ENCODE measurements at regions not wholly inside any gene's neighbourhood (a gene's known extent, or its start where the extent isn't known, plus 50 kb on each side); places are given as distances from the start of the nearest gene placed in this dataset.

DNA sequence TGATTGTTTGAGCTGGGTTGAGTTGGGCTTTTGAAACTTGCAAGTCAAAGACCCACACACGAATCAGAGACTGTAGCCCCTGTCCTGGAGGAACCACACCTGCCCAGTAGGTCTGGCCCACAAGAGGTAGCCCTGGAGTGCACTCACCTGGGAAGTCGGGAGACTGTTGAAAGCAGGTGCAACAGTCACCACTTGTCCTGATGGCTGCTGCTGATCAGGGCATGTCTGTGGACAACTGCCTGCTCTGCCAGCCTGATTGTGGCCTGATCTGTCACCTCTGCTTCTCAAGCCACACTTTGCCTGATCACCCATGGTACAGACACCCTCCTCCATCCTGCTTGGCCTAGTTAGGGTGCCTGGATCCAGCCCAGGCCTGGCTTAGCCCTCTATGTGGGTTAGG is 105.0 kb upstream of the HAAO start:
- DNase-seq = no peak
- no peaks in the 10 kb centered on the region for H3K36me3 ChIP-seq
- H3K4me1 ChIP-seq = no peaks in the 10 kb centered on the region
- no peak overlapping the region for H3K27ac ChIP-seq
- no peak overlapping the region for H3K4me3 ChIP-seq
- H3K27me3 ChIP-seq = no peaks in the 10 kb centered on the region
- no peaks in the 10 kb centered on the region for H3K9me3 ChIP-seq (replicated peaks)

DNA sequence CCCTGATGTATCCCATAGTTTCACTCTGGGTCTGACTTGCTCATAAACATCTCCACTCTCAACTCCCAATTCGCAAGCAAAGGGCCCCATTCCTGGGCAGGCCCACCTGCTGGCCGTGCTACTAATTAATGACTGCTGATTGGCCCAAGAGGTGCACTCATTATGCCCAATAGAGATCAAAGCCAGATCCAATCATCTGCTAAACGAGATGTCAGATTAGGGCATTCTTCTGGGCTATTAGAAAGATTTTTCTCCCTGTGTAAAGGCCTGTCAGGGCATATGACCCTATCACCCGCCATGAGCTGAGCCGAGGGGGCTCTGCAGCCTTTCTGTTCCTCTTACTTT is 103.4 kb upstream of the HAAO start:
- H3K27ac ChIP-seq = no peak overlapping the region
- no peak for DNase-seq
- H3K36me3 ChIP-seq = no peaks in the 10 kb centered on the region
- no peaks in the 10 kb centered on the region for H3K4me1 ChIP-seq
- no peaks in the 10 kb centered on the region for H3K9me3 ChIP-seq (replicated peaks)
- no peaks in the 10 kb centered on the region for H3K27me3 ChIP-seq
- H3K4me3 ChIP-seq = no peak overlapping the region

DNA sequence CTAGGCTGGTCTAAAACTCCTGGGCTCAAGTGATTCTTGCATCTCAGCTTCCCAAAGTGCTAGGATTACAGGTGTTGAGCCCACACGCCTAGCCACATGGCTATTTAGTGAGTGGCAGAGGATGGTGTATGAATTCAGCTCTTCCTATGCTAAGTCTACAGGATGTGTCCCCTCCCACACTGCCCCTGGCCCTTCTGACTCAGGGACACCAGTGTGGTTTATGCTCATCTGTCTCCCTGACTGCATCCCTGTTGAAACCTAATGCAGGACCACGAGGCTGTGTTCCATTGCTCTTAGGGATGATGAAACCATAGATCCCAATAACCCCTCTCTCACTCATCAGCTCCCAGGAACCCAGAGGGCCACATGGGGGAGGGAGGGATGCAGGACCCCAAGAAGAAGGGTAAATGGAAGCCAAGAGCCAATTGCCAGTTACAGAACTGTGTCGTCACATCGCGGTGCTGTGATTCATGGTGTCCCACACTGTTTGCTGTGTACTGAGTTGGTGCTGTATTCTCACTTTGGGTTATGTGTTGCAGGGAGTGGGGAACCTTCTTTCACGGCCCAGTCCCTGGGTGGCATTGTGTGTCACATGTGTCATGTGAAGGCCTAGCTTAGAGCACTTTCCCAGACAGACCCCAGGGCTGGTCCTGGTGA is 102.9 kb upstream of the HAAO start:
- DNase-seq = no peak
- Histone ChIP-seq H3K36me3 (no peaks in the 10 kb centered on the region), H3K27ac (no peak overlapping the region), H3K4me1 (no peaks in the 10 kb centered on the region), H3K4me3 (no peak overlapping the region), H3K9me3 (replicated peaks) (peaks cover under 1% of the 10 kb centered on the region; the same call in 1 of the 2 replicates), H3K27me3 (no peaks in the 10 kb centered on the region)

DNA sequence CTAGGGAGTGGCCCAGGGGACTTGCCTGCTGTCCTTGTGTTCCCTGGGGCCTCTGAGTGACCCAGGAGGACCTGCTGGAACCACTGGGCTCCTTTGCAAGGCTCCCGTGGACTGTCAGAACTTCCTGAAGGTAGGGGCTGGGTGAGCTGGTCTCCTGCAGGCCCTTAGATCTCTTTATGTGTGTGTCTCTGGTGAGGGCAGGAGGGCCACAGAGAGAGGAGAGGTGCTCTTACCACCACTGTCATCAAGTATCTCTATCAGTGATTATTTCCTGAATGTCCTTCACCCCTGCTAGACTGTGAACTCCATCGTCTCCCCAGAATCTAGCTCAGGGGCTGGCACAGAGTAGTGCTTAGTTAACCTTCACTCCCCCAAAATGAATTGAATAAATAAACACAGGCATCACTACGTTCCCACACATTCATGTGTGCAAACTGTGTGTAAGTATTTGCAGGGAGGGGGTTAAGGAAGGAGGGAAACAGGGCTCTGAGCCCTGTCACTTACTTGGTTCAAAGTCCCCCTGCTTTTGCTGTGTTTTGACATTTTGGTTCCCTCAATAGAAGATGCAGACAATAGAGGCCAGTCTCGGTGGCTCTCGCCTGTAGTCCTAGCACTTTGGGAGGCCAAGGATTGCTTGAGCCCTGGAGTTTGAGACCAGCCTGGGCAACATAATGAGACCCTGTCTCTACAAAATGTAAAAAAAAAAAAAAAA is 100.8 kb upstream of the HAAO start:
- Histone ChIP-seq H3K4me3 (no peak overlapping the region), H3K36me3 (no peaks in the 10 kb centered on the region), H3K27ac (no peak overlapping the region), H3K9me3 (replicated peaks) (peaks cover 3% of the 10 kb centered on the region; the same call in 1 of the 2 replicates), H3K27me3 (no peaks in the 10 kb centered on the region), H3K4me1 (no peaks in the 10 kb centered on the region)
- no peak for DNase-seq

DNA sequence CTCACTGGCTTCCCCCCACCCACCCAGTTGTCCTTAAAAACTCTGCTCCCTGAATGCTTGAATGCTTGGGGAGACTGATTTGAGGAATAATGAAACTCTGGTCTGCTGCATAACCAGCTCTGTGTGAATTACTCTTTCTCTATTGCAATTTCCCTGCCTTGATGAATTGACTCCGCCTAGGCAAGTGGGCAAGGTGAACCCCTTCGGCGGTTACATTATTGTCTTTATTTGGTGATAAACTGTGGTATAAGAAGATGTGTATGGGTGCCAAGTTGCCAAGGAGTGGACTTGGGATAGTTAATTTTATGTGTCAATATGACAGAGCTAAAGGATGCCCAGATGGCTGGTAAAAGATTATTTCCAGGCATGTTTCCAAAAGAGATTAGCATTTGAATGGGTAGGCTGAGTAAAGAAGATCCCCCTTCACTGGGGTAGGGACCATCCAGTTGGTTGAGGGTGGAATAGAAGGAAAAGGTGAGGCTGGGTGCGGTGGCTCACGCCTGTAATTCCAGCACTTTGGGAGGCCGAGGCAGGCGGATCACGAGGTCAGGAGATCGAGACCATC is 98.5 kb upstream of the HAAO start:
- no peak overlapping the region for H3K4me3 ChIP-seq
- no peaks in the 10 kb centered on the region for H3K4me1 ChIP-seq
- H3K36me3 ChIP-seq = no peaks in the 10 kb centered on the region
- H3K9me3 ChIP-seq (replicated peaks) = peaks cover 6% of the 10 kb centered on the region; the same call in 1 of the 2 replicates
- no peak for DNase-seq
- no peaks in the 10 kb centered on the region for H3K27me3 ChIP-seq
- H3K27ac ChIP-seq = no peak overlapping the region

DNA sequence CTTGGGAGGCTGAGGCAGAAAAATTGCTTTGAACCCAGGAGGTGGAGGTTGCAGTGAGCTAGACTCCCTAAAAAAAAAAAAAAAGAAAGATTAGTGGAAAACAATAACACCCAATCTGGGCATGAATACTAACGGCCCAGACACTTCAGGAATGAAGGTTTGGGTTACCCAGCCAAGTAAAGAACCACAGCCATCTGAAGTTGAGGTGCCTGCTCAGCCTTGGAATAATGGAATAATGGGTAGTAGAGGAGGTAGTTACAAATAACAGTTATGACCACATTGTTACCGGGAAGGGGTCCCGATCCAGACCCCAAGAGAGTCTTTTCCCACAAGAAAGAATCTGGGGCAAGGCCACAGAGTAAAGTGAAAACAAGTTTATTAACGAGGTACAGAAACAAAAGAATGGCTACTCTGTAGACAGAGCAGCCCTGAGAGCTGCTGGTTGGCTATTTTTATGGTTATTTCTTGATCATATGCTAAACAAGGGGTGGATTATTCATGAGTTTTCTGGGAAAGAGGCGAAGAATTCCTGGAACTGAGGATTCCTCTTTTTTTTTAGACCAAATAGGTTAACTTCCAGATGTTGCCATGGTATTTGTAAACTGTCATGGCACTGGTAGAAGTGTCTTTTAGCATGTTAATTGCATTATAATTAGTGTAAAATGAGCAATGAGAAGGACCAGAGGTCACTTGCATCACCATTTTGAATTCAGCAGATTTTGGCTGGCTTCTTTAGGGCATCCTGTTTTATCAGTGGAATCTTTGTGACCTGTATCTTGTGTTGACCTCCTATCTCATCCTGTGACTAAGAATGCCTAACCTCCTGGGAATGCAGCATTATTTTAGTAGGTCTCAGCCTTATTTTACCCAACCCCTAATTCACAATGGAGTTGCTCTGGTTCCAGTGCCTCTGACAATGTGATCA is 96.2 kb upstream of the HAAO start:
- H3K9me3 ChIP-seq (replicated peaks) = peaks cover 6% of the 10 kb centered on the region; the same call in 1 of the 2 replicates
- no peak for DNase-seq
- H3K27me3 ChIP-seq = no peaks in the 10 kb centered on the region
- no peaks in the 10 kb centered on the region for H3K36me3 ChIP-seq
- no peak overlapping the region for H3K4me3 ChIP-seq
- no peak overlapping the region for H3K27ac ChIP-seq
- no peaks in the 10 kb centered on the region for H3K4me1 ChIP-seq

DNA sequence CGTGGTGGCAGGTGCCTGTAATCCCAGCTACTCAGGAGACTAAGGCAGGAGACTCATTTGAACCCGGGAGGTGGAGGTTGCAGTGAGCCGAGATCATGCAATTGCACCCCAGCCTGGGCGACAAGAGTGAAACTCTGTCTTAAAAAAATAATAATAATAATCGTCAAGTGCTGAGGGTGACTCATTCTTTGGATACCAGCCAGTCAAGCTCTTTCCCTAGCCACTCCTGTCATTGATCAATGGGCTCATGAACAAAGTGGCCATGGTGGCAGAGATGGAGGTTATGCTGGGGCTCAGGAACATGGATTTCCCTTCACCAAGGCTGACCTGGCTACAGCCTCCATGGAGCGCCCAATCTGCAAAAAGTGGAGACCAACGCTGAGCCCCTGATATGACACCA is 94.5 kb upstream of the HAAO start:
- Histone ChIP-seq H3K36me3 (no peaks in the 10 kb centered on the region), H3K27ac (no peak overlapping the region), H3K4me1 (no peaks in the 10 kb centered on the region), H3K27me3 (no peaks in the 10 kb centered on the region), H3K4me3 (no peak overlapping the region), H3K9me3 (replicated peaks) (peaks cover 6% of the 10 kb centered on the region; the same call in 1 of the 2 replicates)
- DNase-seq = no peak

DNA sequence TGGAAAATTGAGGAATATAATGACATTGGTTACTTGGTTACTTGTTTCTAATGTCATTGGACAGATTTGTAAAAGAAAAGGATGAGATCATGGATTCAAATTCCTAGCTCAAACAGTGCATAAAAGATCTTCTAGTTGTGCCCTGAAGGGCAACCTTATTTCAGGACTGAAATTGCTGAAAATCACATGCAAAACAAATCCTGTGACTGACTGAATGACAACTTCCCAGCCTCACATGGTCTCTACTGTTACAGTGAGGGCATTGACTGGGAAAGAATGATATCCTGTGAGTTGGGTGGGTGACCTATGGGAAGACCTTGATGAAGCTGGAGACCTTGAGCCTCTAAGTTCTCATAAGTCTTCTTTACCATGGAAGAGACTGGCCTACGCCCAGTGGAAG is 90.4 kb upstream of the HAAO start:
- H3K4me3 ChIP-seq = no peak overlapping the region
- 0 out of 2 replicates have a peak, but pooled peaks cover 3% of the 10 kb centered on the region for H3K9me3 ChIP-seq (replicated peaks)
- H3K4me1 ChIP-seq = no peaks in the 10 kb centered on the region
- no peak overlapping the region for H3K27ac ChIP-seq
- no peaks in the 10 kb centered on the region for H3K27me3 ChIP-seq
- H3K36me3 ChIP-seq = no peaks in the 10 kb centered on the region
- DNase-seq = no peak

DNA sequence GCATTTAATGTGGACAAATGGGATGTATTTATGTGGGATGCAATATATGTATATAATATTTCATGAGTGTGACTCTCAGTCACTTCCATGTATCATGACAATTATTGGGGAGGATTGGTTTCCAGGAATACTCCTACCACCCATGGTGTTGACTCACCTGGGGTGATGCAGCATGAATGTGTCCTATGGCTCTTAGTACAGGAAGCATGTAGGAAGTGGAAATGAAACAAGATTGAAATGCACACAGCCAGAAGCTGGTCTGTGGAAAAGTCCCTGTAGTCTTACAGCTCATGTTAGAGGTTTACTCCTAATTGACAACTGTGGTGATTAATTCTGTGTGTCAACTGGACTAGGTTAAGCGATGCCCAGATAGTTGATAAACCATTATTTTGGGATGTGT is 89.3 kb upstream of the HAAO start:
- no peak overlapping the region for H3K27ac ChIP-seq
- no peaks in the 10 kb centered on the region for H3K9me3 ChIP-seq (replicated peaks)
- H3K36me3 ChIP-seq = no peaks in the 10 kb centered on the region
- DNase-seq = no peak
- H3K27me3 ChIP-seq = no peaks in the 10 kb centered on the region; the same call in 1 of the 2 replicates
- no peaks in the 10 kb centered on the region; the same call in 1 of the 2 replicates for H3K4me1 ChIP-seq
- no peak overlapping the region for H3K4me3 ChIP-seq

DNA sequence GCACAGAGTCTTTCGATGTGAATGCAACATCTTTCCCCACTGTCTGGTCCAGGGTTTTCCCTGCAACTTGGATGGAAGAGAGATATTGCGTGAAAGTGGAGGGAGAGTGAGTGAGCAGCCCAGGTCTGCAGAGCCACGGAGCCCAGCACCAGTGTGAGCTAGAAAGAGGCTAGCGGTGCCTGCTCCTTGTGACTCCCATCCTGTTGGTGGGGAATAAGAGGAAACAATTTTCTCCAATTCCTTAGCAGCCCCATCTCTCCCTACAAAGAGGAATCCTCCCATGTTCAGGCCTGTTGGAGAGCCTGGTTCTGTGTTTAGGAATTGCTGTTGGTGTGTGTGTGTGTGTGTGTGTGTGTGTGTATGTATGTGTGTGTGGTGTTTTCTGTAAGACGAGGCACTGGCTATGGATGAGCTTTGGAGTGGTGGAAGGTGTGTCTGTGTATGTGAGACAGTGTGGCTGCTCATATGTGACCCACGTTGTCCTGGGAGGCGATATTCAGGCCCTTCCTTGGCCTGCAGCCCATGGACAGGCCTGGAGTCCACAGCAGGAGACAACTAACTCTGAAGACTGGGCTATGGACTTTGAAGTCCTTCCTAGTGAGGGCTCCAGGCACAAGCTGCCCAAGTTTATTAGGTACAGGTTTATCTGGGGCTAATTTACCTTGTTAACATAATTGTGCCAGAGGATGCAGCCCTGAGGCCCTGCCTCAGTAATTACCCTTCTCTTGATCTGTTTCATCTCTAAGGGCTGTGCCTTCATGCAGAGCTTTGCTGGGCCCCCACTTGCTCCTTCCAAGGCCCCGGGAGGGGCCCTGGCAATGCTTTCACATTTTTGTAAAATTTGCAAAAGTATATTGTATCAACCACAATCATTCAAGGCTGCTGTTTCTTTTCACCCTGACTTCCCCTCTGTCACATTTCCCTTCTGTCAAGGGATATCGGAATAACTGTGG is 88.6 kb upstream of the HAAO start:
- no peak for DNase-seq
- Histone ChIP-seq H3K9me3 (replicated peaks) (no peaks in the 10 kb centered on the region), H3K36me3 (no peaks in the 10 kb centered on the region), H3K27ac (no peak overlapping the region), H3K4me3 (no peak overlapping the region), H3K4me1 (peaks cover 4% of the 10 kb centered on the region; the same call in 1 of the 2 replicates), H3K27me3 (no peaks in the 10 kb centered on the region; the same call in 1 of the 2 replicates)

DNA sequence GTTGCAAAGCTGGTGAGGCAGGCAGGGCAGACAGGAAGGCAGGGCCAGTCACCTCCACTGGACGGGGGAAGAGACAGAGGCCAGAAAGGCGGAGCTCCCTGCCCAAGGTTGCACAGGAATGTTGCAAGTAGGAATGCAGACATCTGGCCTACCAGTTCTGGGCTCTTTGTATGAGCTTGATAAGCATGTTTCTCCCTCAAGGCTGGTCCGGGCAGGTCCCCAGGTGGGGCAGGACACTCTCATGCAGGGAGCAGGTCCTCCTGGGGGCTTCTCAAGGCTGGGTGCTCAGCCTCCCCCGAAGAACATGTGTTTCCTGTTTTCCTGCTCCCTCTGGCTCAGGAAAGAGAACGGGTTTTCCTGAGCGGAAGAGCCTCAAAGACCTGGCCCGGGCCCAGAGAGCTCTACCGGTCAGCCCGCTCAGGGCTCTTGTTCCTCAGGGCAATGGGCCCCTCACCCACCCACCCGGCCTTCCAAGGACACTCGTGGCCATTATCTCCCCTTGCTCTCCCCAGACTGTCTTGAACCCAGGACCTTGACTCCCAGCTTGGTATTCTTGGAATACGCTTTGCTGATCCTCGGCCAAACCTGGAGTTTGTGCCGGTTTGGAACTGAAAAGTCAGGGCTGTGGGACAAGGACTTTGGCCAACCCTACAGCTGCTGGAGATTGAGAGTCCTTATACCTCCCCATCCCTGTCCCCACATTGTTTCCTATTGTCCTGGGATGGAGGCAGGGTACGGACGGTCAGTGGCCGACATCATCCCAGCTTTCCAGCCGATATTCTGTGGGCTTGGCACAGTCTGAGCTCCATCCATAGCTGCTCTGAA is 87.7 kb upstream of the HAAO start:
- DNase-seq = no peak
- H3K27ac ChIP-seq = no peak overlapping the region
- no peaks in the 10 kb centered on the region for H3K36me3 ChIP-seq
- no peaks in the 10 kb centered on the region for H3K9me3 ChIP-seq (replicated peaks)
- H3K4me3 ChIP-seq = no peak overlapping the region
- peaks cover 4% of the 10 kb centered on the region; the same call in 1 of the 2 replicates for H3K4me1 ChIP-seq
- no peaks in the 10 kb centered on the region; the same call in 1 of the 2 replicates for H3K27me3 ChIP-seq

DNA sequence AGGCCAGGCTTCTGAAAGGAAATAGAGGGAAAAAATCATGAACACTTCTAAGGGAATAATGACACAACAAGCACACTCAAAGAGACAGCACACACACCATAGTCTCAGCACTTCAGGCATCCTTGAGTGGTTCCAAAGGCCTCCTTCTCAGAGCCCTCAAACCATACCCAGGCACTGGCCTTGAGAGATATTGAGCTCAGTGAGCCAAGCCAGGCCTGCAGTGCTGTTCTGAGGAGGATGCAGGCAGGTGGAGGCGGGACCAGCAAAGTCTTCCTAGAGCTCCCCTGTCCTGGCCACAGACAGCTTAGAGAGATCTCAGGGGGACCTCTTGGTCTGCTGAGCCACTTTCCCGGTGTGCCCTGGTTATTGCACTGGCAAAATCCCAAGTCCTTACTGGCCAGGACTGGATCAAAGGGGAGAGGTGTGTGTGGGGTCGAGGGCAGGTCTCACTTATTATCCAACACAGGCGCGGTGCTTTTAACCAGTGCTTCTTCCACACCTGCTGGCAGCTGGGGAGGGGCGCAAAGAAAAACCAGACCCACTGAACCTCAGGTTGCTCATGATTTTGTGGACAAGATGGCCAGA is 86.8 kb upstream of the HAAO start:
- H3K27me3 ChIP-seq = no peaks in the 10 kb centered on the region; the same call in 1 of the 2 replicates
- H3K4me3 ChIP-seq = no peak overlapping the region
- no peak for DNase-seq
- peaks cover 4% of the 10 kb centered on the region; the same call in 1 of the 2 replicates for H3K4me1 ChIP-seq
- no peaks in the 10 kb centered on the region for H3K9me3 ChIP-seq (replicated peaks)
- H3K27ac ChIP-seq = no peak overlapping the region
- H3K36me3 ChIP-seq = no peaks in the 10 kb centered on the region

DNA sequence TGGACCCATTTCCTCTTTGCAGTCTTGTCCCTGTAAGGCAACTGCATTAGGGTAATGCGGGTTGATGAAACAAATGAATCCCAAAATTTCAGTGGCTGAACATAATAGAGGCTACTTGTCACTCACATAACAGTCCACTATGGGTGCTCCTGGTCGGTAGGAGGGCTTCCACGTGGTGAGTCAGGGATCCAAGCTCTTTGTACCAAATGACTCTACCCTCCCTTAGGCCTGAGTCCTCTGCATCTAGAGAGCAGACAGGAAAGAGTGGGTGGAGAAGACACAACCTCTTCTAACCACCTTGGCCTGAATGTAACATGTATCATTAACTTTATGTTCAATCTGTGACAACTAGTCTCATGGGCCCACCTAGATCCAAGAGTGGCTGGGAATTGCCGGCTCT is 86.2 kb upstream of the HAAO start:
- no peak overlapping the region for H3K4me3 ChIP-seq
- H3K27me3 ChIP-seq = no peaks in the 10 kb centered on the region; the same call in 1 of the 2 replicates
- no peaks in the 10 kb centered on the region for H3K9me3 ChIP-seq (replicated peaks)
- no peak for DNase-seq
- peaks cover 4% of the 10 kb centered on the region; the same call in 1 of the 2 replicates for H3K4me1 ChIP-seq
- H3K36me3 ChIP-seq = no peaks in the 10 kb centered on the region
- no peak overlapping the region for H3K27ac ChIP-seq

Data from SJCRH30 (cell line).